GM13976 (cell line): ENCODE measurements at regions not wholly inside any gene's neighbourhood (a gene's known extent, or its start where the extent isn't known, plus 50 kb on each side); places are given as distances from the start of the nearest gene placed in this dataset.

Experiments used
- DNase-seq: peaks from one replicate; pipeline ENCODE4 v3.0.0; 2012; ENCODE audit warnings: low spot score
- in situ Hi-C: fragments of 300-500 bp; cut with MboI; formaldehyde crosslinking; loops from one replicate; pipeline ENCODE4 v1.12.0; 2022; ENCODE audit warnings: low sequenced_read_pairs, mixed read lengths, inconsistent platforms; ENCODE audit not compliant: unreplicated experiment
- TF ChIP-seq, protein P1 (sequence below): IDR thresholded peaks from 2 replicates; pipeline ENCODE4 v1.5.1; 2012; ENCODE audit warnings: borderline replicate concordance, mild to moderate bottlenecking; ENCODE audit not compliant: insufficient read depth; ENCODE audit errors: extremely low read depth, missing control alignments, control extremely low read depth

DNA sequence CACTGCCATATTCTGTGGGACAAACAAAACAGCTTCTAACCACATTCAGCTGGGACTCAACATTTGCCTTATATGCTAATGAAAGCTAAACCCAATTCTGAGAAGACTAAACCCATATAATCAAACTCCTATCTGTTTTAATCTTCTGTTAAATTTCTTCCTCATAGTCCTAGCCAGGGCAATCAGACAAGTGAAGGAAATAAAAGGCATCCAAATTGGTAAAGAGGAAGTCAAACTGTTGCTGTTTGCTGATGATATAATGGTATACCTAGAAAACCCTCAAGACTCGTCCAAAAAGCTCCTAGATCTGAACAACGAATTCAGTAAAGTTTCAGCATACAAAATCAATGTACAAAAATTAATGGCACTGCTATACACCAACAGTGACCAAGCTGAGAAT, 157.1 kb downstream of the PHLDA1 start:
- no peak for DNase-seq
- TF ChIP-seq, protein P1, sequence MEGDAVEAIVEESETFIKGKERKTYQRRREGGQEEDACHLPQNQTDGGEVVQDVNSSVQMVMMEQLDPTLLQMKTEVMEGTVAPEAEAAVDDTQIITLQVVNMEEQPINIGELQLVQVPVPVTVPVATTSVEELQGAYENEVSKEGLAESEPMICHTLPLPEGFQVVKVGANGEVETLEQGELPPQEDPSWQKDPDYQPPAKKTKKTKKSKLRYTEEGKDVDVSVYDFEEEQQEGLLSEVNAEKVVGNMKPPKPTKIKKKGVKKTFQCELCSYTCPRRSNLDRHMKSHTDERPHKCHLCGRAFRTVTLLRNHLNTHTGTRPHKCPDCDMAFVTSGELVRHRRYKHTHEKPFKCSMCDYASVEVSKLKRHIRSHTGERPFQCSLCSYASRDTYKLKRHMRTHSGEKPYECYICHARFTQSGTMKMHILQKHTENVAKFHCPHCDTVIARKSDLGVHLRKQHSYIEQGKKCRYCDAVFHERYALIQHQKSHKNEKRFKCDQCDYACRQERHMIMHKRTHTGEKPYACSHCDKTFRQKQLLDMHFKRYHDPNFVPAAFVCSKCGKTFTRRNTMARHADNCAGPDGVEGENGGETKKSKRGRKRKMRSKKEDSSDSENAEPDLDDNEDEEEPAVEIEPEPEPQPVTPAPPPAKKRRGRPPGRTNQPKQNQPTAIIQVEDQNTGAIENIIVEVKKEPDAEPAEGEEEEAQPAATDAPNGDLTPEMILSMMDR, result no peak
- in situ Hi-C loops, result no loop called here

DNA sequence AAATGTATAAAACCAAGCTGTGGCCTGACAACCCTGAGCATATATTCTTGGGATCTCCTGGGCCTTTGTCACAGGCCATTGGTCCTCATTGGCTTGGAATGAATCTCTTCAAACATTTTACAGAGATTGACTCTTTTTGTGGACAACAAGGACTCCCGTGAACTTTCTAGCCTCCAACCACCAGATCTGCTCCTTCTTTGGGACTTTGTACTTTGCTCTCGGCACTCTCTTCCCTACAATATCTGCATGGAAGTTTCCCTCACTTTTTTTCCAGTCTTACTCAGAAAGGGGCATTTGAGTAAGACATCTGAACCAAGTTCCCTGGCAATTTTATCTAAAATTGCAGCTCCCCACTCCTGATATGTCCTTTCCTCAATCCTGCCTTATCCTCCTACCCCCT, 158.8 kb downstream of the PHLDA1 start:
- in situ Hi-C loops, result no loop called here
- DNase-seq, result no peak
- TF ChIP-seq, protein P1, result no peak

DNA sequence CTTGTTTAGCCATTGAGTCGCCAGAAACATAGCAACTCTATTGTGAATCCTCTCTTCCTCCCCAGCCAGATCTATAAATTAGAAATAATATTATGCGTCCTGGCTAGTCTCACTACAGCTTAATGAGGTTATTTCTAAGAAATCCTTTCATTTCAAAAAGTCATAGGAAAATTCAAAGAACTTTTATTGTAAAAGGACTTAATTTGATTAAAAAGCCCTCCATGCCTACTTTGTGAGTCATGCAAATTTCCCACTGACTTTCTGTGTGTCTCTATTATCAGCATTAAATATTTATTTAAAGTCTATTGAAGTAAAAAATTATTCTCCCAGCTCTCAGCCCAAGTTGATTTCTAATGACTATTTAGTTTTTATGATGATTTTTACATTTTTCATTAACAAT, 160.7 kb downstream of the PHLDA1 start:
- in situ Hi-C loops, result no loop called here
- DNase-seq, result no peak
- TF ChIP-seq, protein P1, result no peak

DNA sequence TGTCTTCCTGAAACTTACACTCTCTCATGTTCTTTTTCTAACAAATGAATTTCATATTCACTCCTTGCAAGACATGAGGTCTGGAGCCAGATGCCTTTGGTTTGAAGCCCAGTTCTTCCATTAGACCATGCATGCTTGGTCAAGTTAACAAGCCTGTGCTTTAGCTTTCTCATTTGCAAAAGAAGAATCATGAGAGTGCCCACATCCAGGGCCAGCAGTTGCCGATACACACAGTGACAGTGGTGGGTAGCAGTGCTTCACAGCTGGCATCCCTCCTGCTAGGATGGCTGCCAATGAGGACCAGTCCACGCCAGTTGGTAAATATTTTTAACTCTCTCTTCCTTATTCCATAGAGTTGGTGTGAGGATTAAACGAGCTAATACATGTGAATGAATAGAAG, 163.1 kb downstream of the PHLDA1 start:
- no peak for DNase-seq
- in situ Hi-C loops, result no loop called here
- TF ChIP-seq, protein P1, result no peak

DNA sequence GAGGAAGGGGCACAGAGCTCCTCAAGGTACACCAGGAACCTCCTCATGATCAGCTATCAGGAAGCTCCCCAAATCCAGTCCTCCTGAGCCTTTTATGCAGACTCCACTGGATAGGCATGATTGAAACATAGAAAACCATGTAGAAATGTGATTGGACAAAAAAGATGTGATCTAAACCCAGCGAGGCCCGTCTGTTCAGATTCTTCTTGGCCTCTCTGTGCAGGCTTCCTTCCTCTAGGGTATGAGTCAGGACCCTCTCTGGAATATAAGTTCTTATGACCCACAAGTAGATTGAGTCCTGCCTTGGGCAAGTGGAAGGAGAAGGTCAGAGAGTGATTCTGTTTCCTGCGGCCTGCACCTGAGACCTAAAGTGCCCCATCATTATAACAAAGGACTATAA, 166.3 kb downstream of the PHLDA1 start:
- in situ Hi-C loops, result no loop called here
- no peak for DNase-seq
- TF ChIP-seq, protein P1, result no peak

DNA sequence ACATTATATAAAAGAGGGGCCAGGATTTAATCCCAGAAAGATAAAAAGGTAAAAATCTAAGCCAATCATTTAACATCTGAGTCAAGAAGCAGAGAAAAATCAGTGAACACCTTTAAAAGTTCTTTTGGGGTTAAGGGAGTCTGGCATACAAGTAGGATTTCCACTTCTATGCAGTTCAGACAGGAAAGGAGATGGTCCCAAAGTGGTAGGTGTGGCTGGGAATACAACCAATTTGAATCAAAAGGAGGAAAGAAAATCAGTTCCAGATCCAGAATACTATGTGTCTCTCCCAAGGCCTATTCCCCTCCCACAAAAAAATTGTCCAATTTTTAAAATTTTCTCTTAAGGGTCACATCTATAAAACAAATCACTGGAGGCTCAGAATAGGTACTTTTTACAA, 167.4 kb downstream of the PHLDA1 start:
- no peak for DNase-seq
- in situ Hi-C loops, result no loop called here
- TF ChIP-seq, protein P1, result no peak

DNA sequence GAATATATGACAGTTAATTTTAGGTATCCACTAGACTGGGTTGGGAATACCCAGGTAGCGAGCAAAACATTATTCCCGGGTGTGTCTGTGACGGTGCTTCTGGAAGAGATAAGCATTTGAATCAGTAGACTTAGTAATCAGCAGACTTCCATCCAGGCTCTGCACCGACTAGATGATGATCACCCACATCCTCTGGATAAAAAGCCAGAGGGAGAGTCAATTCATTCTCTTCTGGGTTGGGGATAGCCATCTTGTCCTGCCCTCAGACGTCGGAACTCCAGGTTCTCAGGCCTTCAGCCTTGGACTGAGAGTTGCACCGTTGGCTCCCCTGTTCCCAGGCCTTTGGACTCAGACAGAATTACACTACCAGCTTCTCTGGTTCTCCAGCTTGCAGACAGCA, 168.0 kb downstream of the PHLDA1 start:
- in situ Hi-C loops, result no loop called here
- TF ChIP-seq, protein P1, result no peak
- DNase-seq, result no peak
